Activated CD8-positive, alpha-beta memory T cell treated with anti-CD3 and anti-CD28 coated beads, Interleukin-2, amount 10 ng/mL, durations not matched to agents 7 days and 5 days (primary cell): ENCODE measurements at regions not wholly inside any gene's neighbourhood (a gene's known extent, or its start where the extent isn't known, plus 50 kb on each side); places are given as distances from the start of the nearest gene placed in this dataset.

Source experiments
- ATAC-seq: fragments of 150-1000 bp; cut with Tn5 transposase; one replicate; pipeline ENCODE4 v1.10.0; 2021; ENCODE audit warnings: moderate library complexity
- CTCF ChIA-PET: fragments of 350-600 bp; sonication (Branson Sonifier 250); formaldehyde crosslinking; loops from one replicate; lab custom pipeline; 2021; ENCODE audit warnings: antibody characterized with exemption; lab: Charles Lee
- DNase-seq: peaks from one replicate; pipeline ENCODE4 v3.0.0-alpha.2; 2020
- H3K27ac Mint-ChIP-seq: one replicate; pipeline ENCODE4 v1.8.0; 2021; ENCODE audit warnings: mild to moderate bottlenecking, mixed read lengths
- H3K27me3 Mint-ChIP-seq: one replicate; pipeline ENCODE4 v1.8.0; 2021; ENCODE audit warnings: mixed read lengths
- H3K36me3 Mint-ChIP-seq: one replicate; pipeline ENCODE4 v1.8.0; 2021; ENCODE audit warnings: mild to moderate bottlenecking, mixed read lengths
- H3K4me1 Mint-ChIP-seq: one replicate; pipeline ENCODE4 v1.8.0; 2021; ENCODE audit warnings: mixed read lengths
- H3K4me3 Mint-ChIP-seq: one replicate; pipeline ENCODE4 v1.8.0; 2021; ENCODE audit warnings: mild to moderate bottlenecking, moderate library complexity, mixed read lengths
- H3K9me3 Mint-ChIP-seq: one replicate; pipeline ENCODE4 v1.8.0; 2022; ENCODE audit warnings: low read depth, mixed read lengths

DNA sequence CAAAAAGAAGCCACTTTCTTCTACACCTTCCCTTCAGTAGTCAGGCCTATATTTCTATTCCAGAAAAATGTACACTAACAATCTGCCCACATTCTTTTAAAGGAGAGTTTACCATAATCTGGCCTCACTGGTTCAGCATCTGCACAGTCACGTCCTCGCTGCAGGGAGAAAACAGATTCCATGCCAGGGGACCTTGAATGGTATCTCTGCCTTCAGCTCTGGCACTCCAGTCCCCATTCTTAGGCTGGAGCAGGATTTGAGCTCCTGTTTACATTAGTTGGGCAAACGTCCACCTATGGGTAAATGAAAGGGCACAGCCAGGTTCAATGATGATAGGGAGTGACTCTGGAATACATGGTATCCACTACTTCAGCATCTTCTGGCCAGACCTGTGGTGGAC is 371.0 kb upstream of the MTPN start:
- CTCF ChIA-PET: no interaction called here
- no peaks in the 10 kb centered on the region for H3K9me3 Mint-ChIP-seq
- H3K27me3 Mint-ChIP-seq: no peaks in the 10 kb centered on the region
- H3K4me3 Mint-ChIP-seq: no peak overlapping the region
- DNase-seq (no peak), ATAC-seq (no peak)
- H3K27ac Mint-ChIP-seq: no peak overlapping the region
- H3K4me1 Mint-ChIP-seq: no peaks in the 10 kb centered on the region
- H3K36me3 Mint-ChIP-seq: no peaks in the 10 kb centered on the region

DNA sequence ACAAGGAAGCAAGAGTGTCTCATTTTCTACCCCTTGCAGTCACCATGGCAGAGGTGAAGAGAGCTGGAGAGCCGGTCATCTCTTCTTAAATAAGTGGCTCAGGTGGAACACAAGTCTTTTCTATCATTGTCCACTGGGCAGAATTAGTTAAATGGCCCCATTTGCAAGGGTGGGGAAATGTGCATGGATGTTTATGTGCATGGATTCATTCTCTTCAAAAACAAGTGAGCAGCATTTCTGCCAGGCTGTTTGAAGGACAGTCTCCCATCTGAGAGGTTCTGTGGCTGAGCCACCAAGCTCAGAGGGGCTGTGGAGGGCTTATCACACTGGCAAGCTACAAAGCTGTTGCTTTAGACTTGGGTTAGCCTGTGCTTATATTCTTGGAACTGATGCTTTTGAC is 370.3 kb upstream of the MTPN start:
- CTCF ChIA-PET: no interaction called here
- no peak overlapping the region for H3K4me3 Mint-ChIP-seq
- no peaks in the 10 kb centered on the region for H3K27me3 Mint-ChIP-seq
- no peaks in the 10 kb centered on the region for H3K4me1 Mint-ChIP-seq
- H3K9me3 Mint-ChIP-seq: no peaks in the 10 kb centered on the region
- no peak for DNase-seq
- no peak overlapping the region for H3K27ac Mint-ChIP-seq
- no peaks in the 10 kb centered on the region for H3K36me3 Mint-ChIP-seq
- no peak for ATAC-seq

GRCh38 chr7:136342251-136342650 is 365.1 kb upstream of the MTPN start:
- CTCF ChIA-PET: no interaction called here
- H3K9me3 Mint-ChIP-seq: no peaks in the 10 kb centered on the region

GRCh38 chr7:136339464-136339863 is 362.3 kb upstream of the MTPN start:
- H3K4me3 Mint-ChIP-seq: no peak overlapping the region
- no peaks in the 10 kb centered on the region for H3K36me3 Mint-ChIP-seq
- CTCF ChIA-PET: no interaction called here
- no peaks in the 10 kb centered on the region for H3K9me3 Mint-ChIP-seq
- H3K4me1 Mint-ChIP-seq: no peaks in the 10 kb centered on the region
- DNase-seq (no peak), ATAC-seq (no peak)
- no peak overlapping the region for H3K27ac Mint-ChIP-seq
- H3K27me3 Mint-ChIP-seq: no peaks in the 10 kb centered on the region

More at GRCh38 chr7:136342251-136342650, 365.1 kb upstream of the MTPN start:
- Mint-ChIP-seq H3K4me3 (no peak overlapping the region), H3K27ac (no peak overlapping the region), H3K4me1 (no peaks in the 10 kb centered on the region), H3K27me3 (no peaks in the 10 kb centered on the region), H3K36me3 (no peaks in the 10 kb centered on the region)
- DNase-seq (no peak), ATAC-seq (no peak)

GRCh38 chr7:136336932-136337331 is 359.8 kb upstream of the MTPN start:
- DNase-seq (no peak), ATAC-seq (no peak)
- H3K9me3 Mint-ChIP-seq: no peaks in the 10 kb centered on the region
- H3K27ac Mint-ChIP-seq: no peak overlapping the region
- H3K4me1 Mint-ChIP-seq: no peaks in the 10 kb centered on the region
- H3K27me3 Mint-ChIP-seq: no peaks in the 10 kb centered on the region
- no peak overlapping the region for H3K4me3 Mint-ChIP-seq
- no peaks in the 10 kb centered on the region for H3K36me3 Mint-ChIP-seq
- CTCF ChIA-PET: no interaction called here

- Mint-ChIP-seq H3K27me3 (no peaks in the 10 kb centered on the region), H3K4me1 (no peaks in the 10 kb centered on the region), H3K4me3 (no peak overlapping the region), H3K36me3 (no peaks in the 10 kb centered on the region), H3K9me3 (no peaks in the 10 kb centered on the region), H3K27ac (no peak overlapping the region)
- DNase-seq (no peak), ATAC-seq (no peak)
- CTCF ChIA-PET: no interaction called here
Measured at GRCh38 chr7:136333636-136334035, 356.5 kb upstream of the MTPN start.

GRCh38 chr7:136326045-136326609 is 349.0 kb upstream of the MTPN start:
- CTCF ChIA-PET: no interaction called here
- Mint-ChIP-seq H3K4me1 (no peaks in the 10 kb centered on the region), H3K9me3 (peaks cover 2% of the 10 kb centered on the region), H3K27me3 (no peaks in the 10 kb centered on the region), H3K36me3 (no peaks in the 10 kb centered on the region), H3K4me3 (no peak overlapping the region), H3K27ac (no peak overlapping the region)
- no peak for DNase-seq
- no peak for ATAC-seq

DNA sequence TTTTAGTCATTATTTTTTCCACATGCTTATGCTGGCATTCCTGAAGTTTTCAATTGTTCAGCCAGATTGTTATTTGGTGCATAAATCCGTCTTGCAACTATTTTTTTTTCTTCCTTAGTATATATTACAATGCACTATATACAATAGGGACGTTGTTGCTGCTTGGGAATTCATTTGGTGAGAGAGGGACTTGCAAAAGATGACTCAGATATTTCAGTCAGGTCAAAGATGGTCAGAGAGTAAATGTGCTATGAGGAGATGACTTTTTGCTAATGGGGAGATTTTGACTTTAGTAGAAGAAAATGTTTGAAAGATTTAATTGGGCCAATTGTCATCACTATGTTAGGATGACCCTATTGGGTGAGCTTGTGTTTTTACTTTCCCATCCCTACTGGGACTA is 348.4 kb upstream of the MTPN start:
- ATAC-seq: no peak

DNA sequence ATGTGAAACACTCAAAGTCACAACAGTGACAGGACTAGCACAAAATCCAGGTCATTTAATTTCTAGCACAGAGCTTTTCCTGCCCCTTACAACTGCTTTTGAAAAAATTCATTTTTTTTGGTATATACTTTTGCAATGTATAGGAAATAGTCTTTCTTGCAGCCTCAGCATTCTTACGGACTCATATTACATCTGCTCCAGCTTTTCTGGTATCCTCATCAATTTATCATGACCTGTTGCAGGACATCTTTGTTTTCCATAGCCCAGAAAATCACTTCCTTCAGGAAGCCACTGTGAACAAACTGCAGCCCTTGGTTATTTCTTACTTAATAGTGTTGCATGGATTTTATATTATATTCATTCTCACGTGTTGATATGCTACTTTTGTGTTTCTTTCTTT is 347.9 kb upstream of the MTPN start:
- no peak for ATAC-seq

More for the DNA sequence above, 348.4 kb upstream of the MTPN start:
- peaks cover 2% of the 10 kb centered on the region for H3K9me3 Mint-ChIP-seq
- H3K27ac Mint-ChIP-seq: no peak overlapping the region
- CTCF ChIA-PET: no interaction called here
- H3K27me3 Mint-ChIP-seq: no peaks in the 10 kb centered on the region
- no peak overlapping the region for H3K4me3 Mint-ChIP-seq
- DNase-seq: no peak
- no peaks in the 10 kb centered on the region for H3K4me1 Mint-ChIP-seq
- no peaks in the 10 kb centered on the region for H3K36me3 Mint-ChIP-seq

DNA sequence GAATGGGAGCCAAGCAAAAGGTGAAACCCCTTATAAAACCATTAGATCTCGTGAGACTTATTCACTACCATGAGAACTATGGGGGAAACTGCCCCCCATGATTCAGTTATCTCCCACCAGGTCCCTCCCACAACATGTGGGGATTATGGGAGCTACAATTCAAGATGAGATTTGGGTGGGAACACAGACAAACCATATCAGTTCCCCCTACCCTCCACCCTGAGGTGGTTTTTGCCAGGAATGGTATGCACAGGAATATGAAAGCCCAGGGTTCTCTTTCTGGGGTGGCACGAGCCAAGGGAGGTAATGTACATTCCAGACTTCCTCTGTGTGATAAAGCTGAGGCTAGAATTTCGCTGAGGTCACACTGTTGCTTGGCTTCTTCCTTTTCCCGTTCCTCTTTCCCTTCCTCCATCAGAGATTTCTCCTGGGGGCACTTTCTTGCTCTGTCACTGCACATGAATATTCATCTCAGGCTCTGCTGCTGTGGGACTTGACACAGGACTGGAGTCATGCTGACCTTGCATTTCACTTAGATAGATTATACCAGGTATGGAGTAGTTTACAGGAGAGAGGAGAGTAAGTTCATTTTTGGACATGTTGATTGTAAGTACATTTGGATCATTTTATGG is 347.0 kb upstream of the MTPN start:
- no peak overlapping the region for H3K27ac Mint-ChIP-seq

More for the DNA sequence above, 347.9 kb upstream of the MTPN start:
- no peaks in the 10 kb centered on the region for H3K36me3 Mint-ChIP-seq
- H3K27ac Mint-ChIP-seq: no peak overlapping the region
- CTCF ChIA-PET: no interaction called here
- H3K27me3 Mint-ChIP-seq: no peaks in the 10 kb centered on the region
- DNase-seq: no peak
- no peak overlapping the region for H3K4me3 Mint-ChIP-seq
- H3K9me3 Mint-ChIP-seq: peaks cover 2% of the 10 kb centered on the region
- no peaks in the 10 kb centered on the region for H3K4me1 Mint-ChIP-seq

DNA sequence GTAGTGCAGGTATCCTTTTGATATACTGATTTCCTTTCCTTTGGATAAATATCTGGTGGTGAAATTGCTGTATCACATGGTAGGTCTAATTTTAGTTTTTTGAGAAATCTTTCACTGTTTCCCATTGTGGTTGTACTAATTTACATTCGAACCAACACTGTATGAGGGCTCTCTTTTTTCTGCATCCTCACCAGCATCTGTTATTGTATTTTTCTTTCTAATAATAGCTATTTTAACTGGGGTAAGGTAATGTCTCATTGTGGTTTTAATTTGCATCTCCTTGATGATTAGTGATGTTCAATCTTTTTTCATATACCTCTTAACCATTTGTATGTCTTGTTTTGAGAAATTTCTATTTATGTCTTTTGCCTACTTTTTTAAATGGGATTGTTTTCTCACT is 335.4 kb upstream of the MTPN start:
- H3K36me3 Mint-ChIP-seq: no peaks in the 10 kb centered on the region
- ATAC-seq (no peak), DNase-seq (no peak)
- H3K27me3 Mint-ChIP-seq: no peaks in the 10 kb centered on the region
- H3K9me3 Mint-ChIP-seq: peaks cover 4% of the 10 kb centered on the region
- H3K27ac Mint-ChIP-seq: no peak overlapping the region
- no peak overlapping the region for H3K4me3 Mint-ChIP-seq
- no peaks in the 10 kb centered on the region for H3K4me1 Mint-ChIP-seq
- CTCF ChIA-PET: no interaction called here

More for the DNA sequence above, 347.0 kb upstream of the MTPN start:
- Mint-ChIP-seq H3K4me1 (no peaks in the 10 kb centered on the region), H3K27me3 (no peaks in the 10 kb centered on the region), H3K4me3 (no peak overlapping the region), H3K36me3 (no peaks in the 10 kb centered on the region), H3K9me3 (peaks cover 2% of the 10 kb centered on the region)
- CTCF ChIA-PET: no interaction called here
- DNase-seq (no peak), ATAC-seq (no peak)

DNA sequence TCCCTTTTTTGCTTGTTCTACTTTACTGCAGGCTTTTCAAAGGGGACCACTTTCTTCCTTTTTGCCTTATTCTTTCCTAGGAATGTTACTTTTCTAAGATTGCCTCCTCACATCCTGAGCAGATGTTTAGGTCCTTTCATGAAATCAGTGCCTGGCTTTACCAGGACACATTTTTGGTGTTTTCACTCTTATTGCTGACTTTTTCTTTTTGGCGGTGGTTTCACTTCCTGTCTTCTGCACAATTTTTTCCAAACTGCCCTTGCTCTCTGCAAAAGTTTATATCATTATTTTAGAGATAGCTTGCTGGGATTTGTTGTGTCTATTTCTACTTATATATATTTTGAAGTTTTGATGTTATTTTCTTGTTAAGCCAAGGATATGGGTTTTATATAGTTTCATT is 332.2 kb upstream of the MTPN start:
- no peak for DNase-seq
- H3K36me3 Mint-ChIP-seq: no peaks in the 10 kb centered on the region
- no peaks in the 10 kb centered on the region for H3K27me3 Mint-ChIP-seq
- ATAC-seq: no peak
- CTCF ChIA-PET: no interaction called here
- H3K4me3 Mint-ChIP-seq: no peak overlapping the region
- H3K4me1 Mint-ChIP-seq: no peaks in the 10 kb centered on the region
- H3K27ac Mint-ChIP-seq: no peak overlapping the region
- H3K9me3 Mint-ChIP-seq: peaks cover 3% of the 10 kb centered on the region

DNA sequence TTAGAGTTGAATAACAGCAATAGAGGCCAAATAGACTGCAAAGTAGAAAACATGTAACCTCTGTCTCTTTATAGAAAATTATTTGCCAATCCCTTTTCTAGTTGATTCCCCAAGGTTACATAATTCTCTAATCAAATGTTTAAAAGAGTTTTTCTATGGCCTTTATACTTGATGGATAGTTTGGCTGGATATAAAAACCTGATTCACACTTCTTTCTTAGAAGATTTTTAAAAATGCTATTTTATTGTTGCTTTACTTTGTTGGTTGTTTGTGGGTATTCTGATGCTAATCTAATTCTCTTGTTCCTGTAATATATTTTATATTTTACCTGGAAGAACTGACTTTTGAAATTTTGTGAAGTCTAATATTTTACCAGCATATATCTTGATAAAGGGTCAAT is 331.1 kb upstream of the MTPN start:
- no peak overlapping the region for H3K27ac Mint-ChIP-seq
- CTCF ChIA-PET: no interaction called here
- no peaks in the 10 kb centered on the region for H3K36me3 Mint-ChIP-seq
- peaks cover 3% of the 10 kb centered on the region for H3K9me3 Mint-ChIP-seq
- no peak overlapping the region for H3K4me3 Mint-ChIP-seq
- no peak for DNase-seq
- ATAC-seq: no peak
- H3K4me1 Mint-ChIP-seq: no peaks in the 10 kb centered on the region
- H3K27me3 Mint-ChIP-seq: no peaks in the 10 kb centered on the region

GRCh38 chr7:136303162-136303561 is 326.0 kb upstream of the MTPN start:
- Mint-ChIP-seq H3K4me1 (no peaks in the 10 kb centered on the region), H3K27me3 (no peaks in the 10 kb centered on the region), H3K4me3 (no peak overlapping the region), H3K27ac (no peak overlapping the region), H3K36me3 (no peaks in the 10 kb centered on the region), H3K9me3 (peaks cover 6% of the 10 kb centered on the region)
- DNase-seq (no peak), ATAC-seq (no peak)
- CTCF ChIA-PET: no interaction called here
